HL-60 (cell line): ENCODE measurements at regions not wholly inside any gene's neighbourhood (a gene's known extent, or its start where the extent isn't known, plus 50 kb on each side); places are given as distances from the start of the nearest gene placed in this dataset.

Experiments used
- DNase-seq, 2 experiments: peaks; one replicate each; pipeline ENCODE4 v3.0.0-alpha.2; 2010 to 2020; ENCODE audit warnings: low read depth in 1 of 2, low spot score in 1 of 2
- H3K27ac ChIP-seq: fragments of 250-450 bp; sonication (Bioruptor Pico); replicated peaks from 2 replicates; pipeline ENCODE4 v1.5.1; 2020; ENCODE audit warnings: mild to moderate bottlenecking, moderate library complexity
- H3K27me3 ChIP-seq: fragments of 250-450 bp; sonication (Bioruptor Pico); 2 replicates; pipeline ENCODE4 v1.5.1; 2021; ENCODE audit warnings: mild to moderate bottlenecking, moderate library complexity; ENCODE audit not compliant: insufficient read depth, poor library complexity, severe bottlenecking
- H3K4me3 ChIP-seq: replicated peaks from 2 replicates; pipeline ENCODE4 v1.5.1; 2011; ENCODE audit warnings: mild to moderate bottlenecking, control low read depth, low read length; ENCODE audit not compliant: insufficient read depth
- CTCF ChIP-seq: IDR thresholded peaks from one replicate; pipeline ENCODE4 v1.5.1; 2011; ENCODE audit warnings: low read length, control low read depth, inconsistent platforms; ENCODE audit not compliant: insufficient read depth
- GABPA ChIP-seq: IDR thresholded peaks from 2 replicates; pipeline ENCODE4 v1.6.1; 2012; ENCODE audit warnings: low read depth
- POLR2AphosphoS5 ChIP-seq: IDR thresholded peaks from 2 replicates; pipeline ENCODE4 v1.6.1; 2012; ENCODE audit warnings: low read depth
- REST ChIP-seq: IDR thresholded peaks from 2 replicates; pipeline ENCODE4 v1.6.1; 2012; ENCODE audit warnings: low read depth; ENCODE audit not compliant: insufficient replicate concordance
- SPI1 ChIP-seq: IDR thresholded peaks from 2 replicates; pipeline ENCODE4 v1.6.1; 2012; ENCODE audit warnings: low read depth, mild to moderate bottlenecking, borderline replicate concordance

DNA sequence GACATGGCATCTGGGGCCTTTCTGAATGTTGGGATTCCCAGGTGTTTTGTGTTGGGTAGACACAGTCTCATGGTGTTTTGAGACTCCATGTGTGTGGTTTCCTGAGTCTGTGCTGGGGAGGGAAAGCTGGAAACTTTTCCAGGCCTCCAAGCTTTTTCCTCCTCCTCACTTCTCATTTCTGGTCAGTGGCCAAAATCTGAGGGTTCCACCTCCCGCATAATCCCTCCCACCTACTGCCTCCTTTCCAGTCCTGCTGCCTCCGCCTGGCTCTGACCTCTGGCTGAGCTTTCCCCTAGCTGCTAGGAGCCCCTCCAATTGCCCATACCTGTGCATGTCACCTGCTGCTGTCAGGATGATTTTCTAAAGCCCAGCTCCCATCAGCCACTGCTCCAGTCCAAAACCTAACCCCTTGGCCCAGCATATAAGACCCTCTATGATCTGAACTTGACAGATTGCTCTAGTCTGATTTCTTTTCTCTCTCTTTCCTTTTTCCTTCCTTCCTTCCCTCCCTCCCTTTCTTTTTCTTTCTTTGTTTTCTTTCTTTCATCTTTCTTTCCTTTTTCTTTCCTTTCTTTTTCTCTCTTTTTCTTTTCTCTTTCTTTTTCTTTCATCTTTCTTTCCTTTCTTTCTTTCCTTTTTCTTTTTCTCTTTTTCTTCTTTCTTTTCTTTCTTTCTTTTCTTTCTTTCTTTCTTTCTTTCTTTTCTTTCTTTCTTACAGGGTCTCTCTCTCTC, 51.4 kb upstream of the NECTIN1 start:
- Histone ChIP-seq H3K4me3 (no peak overlapping the region), H3K27me3 (no peaks in the 10 kb centered on the region), H3K27ac (no peak overlapping the region)
- no peak for DNase-seq
- TF ChIP-seq POLR2AphosphoS5 (no peak), GABPA (no peak), REST (no peak), SPI1 (no peak), CTCF (no peak)

DNA sequence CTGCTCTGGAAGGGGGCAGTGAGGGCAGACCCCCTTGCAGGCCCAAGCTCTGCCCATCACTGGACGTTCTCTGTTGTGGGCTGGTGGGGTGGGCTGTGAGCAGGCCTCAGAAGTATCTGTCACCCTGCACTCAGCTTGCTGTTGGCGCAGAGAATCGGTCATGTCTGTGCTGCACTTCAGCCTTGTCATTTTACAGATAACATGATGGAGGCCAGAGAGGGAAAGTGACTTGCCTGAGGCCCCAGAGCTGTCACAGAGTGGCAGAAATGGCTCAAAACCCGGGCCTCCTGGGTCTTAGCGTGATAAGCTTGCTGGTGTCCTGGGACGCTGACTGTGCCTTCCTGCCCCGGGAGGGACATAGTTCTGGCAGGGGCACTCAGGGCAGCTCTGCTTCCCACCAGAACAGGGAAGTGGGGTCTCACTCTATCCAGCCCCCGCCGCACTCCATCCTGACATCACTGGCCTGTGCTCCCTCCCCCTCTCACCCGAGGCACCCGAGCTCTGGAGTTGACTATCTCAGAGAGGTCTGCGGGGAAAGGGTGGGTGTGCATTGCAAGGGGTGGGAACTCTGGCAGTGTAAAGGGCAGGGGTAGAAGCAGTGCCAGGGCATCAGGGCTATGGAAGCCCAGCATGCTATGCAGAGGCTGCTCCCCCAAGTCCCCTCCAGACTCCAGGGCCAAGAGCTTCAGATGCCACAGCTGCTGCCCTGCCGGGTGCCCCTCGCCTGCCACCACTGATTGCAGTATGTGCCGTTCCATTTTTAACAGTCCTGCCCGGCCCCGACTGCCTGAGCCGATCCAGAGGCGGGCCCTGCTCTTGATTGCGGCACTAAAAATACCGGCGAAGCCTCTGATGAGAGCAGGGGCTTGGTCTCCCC, 50.4 kb upstream of the NECTIN1 start:
- no peak overlapping the region for H3K4me3 ChIP-seq
- DNase-seq: no peak
- TF ChIP-seq SPI1: no peak
- no peaks in the 10 kb centered on the region for H3K27me3 ChIP-seq
- no peak overlapping the region for H3K27ac ChIP-seq
